ENCODE measurements at regions not wholly inside any gene's neighbourhood (a gene's known extent, or its start where the extent isn't known, plus 50 kb on each side); places are given as distances from the start of the nearest gene placed in this dataset.

- Histone ChIP-seq H3K36me3 (ENCODE audit: control insufficient read depth in 2 of 2, extremely low read depth in 1 of 2, insufficient read depth in 2 of 2, low read length in 2 of 2) (no peaks in the 10 kb centered on the region), H3K4me1 (ENCODE audit: control insufficient read depth, extremely low read depth, insufficient read depth, low read length) (no peaks in the 10 kb centered on the region), H2AFZ (ENCODE audit: low read depth, low read length) (no peak overlapping the region), H3K79me2 (ENCODE audit: control insufficient read depth, insufficient read depth, low read length) (no peaks in the 10 kb centered on the region), H3K9me1 (replicated peaks; ENCODE audit: control insufficient read depth, extremely low read depth, insufficient read depth, low read length) (no peaks in the 10 kb centered on the region), H3K9me3 (replicated peaks; ENCODE audit: control insufficient read depth, insufficient read depth, low read length) (no peaks in the 10 kb centered on the region), H3K27me3 (ENCODE audit: control insufficient read depth in 2 of 2, insufficient read depth in 2 of 2, low read length in 2 of 2) (no peaks in the 10 kb centered on the region), H3K9ac (replicated peaks; ENCODE audit: extremely low read depth, insufficient read depth, low read length) (no peak overlapping the region), H4K20me1 (replicated peaks; ENCODE audit: control insufficient read depth, extremely low read depth, insufficient read depth, low read length) (no peaks in the 10 kb centered on the region), H3K4me2 (ENCODE audit: insufficient read depth, low read length) (no peak overlapping the region), H3K27ac (ENCODE audit: insufficient read depth, low read depth, low read length) (no peak overlapping the region), H3K4me3 (replicated peaks in 1 of 3; ENCODE audit: insufficient read depth in 1 of 3, low read depth in 1 of 3, low read length in 3 of 3) (no peak overlapping the region)
- no peak for TF ChIP-seq FOS (IDR thresholded peaks at IDR 0.05; ENCODE audit: borderline replicate concordance, insufficient read depth, low read length)
- dilution Hi-C loops (cut with MboI; ENCODE audit: extremely low pct_ligation_motif_present, low sequenced_read_pairs) (no loop called here), intact Hi-C loops (cut with micrococcal nuclease) (no loop called here)
- no peak for FAIRE-seq
- ChIA-PET CTCF (no interaction called here), POLR2A (no interaction called here)
- no TSS peak for BruUV-seq (replicated peaks)
- no peak for DNase-seq (ENCODE audit: low read depth, low spot score)
Measured at GRCh38 chr18:9048808-9049494, 53.5 kb upstream of the NDUFV2 start.

DNA sequence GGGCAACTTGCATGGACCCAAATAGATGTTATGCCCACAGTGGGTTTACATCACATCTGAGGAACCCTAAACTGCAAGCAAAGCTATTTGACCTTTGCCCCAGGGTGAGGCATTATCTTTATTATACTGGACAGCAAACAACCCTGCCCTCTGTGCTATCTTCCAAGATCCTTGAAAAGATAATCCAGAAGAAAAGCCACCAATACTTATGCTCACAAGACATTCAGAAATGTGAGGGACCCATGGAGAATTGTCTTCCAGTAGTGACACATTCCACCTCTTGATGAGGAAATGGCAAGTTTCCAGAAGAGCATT lies 53.0 kb upstream of the NDUFV2 start:
- POLR2A ChIA-PET = no interaction called here
- Histone ChIP-seq H3K4me2 (ENCODE audit: insufficient read depth, low read length) (no peak overlapping the region), H3K9me3 (replicated peaks; ENCODE audit: control insufficient read depth, insufficient read depth, low read length) (no peaks in the 10 kb centered on the region), H3K27me3 (ENCODE audit: control insufficient read depth in 2 of 2, insufficient read depth in 2 of 2, low read length in 2 of 2) (no peaks in the 10 kb centered on the region), H3K9ac (replicated peaks; ENCODE audit: extremely low read depth, insufficient read depth, low read length) (no peak overlapping the region), H4K20me1 (replicated peaks; ENCODE audit: control insufficient read depth, extremely low read depth, insufficient read depth, low read length) (no peaks in the 10 kb centered on the region), H3K4me1 (ENCODE audit: control insufficient read depth, extremely low read depth, insufficient read depth, low read length) (no peaks in the 10 kb centered on the region), H3K9me1 (replicated peaks; ENCODE audit: control insufficient read depth, extremely low read depth, insufficient read depth, low read length) (no peaks in the 10 kb centered on the region), H3K4me3 (replicated peaks in 1 of 3; ENCODE audit: insufficient read depth in 1 of 3, low read depth in 1 of 3, low read length in 3 of 3) (no peak overlapping the region), H3K36me3 (ENCODE audit: control insufficient read depth in 2 of 2, extremely low read depth in 1 of 2, insufficient read depth in 2 of 2, low read length in 2 of 2) (no peaks in the 10 kb centered on the region), H3K27ac (ENCODE audit: insufficient read depth, low read depth, low read length) (no peak overlapping the region), H3K79me2 (ENCODE audit: control insufficient read depth, insufficient read depth, low read length) (no peaks in the 10 kb centered on the region), H2AFZ (ENCODE audit: low read depth, low read length) (no peak overlapping the region)
- intact Hi-C loops (cut with micrococcal nuclease) (no loop called here), dilution Hi-C loops (cut with MboI; ENCODE audit: extremely low pct_ligation_motif_present, low sequenced_read_pairs) (no loop called here)
- CTCF ChIA-PET = no interaction called here
- FAIRE-seq (no peak), DNase-seq (ENCODE audit: low read depth, low spot score) (no peak)
- no peak for TF ChIP-seq CTCF (IDR thresholded peaks at IDR 0.05; ENCODE audit: extremely low read depth in 1 of 2, insufficient read depth in 1 of 2, low read depth in 1 of 2, low read length in 2 of 2)
- TF ChIP-seq POLR2AphosphoS5 (IDR thresholded peaks at IDR 0.05; ENCODE audit: insufficient read depth, low read depth, low read length) = no peak
- no peak for TF ChIP-seq MYC (IDR thresholded peaks at IDR 0.05; ENCODE audit: low read depth, low read length)
- no peak for TF ChIP-seq GATA2 (IDR thresholded peaks at IDR 0.05; ENCODE audit: insufficient read depth, insufficient read length, low read depth, low read length)
- TF ChIP-seq POLR2A (IDR thresholded peaks at IDR 0.05; ENCODE audit: low read depth, low read length) = no peak
- no peak for TF ChIP-seq JUN (IDR thresholded peaks at IDR 0.05; ENCODE audit: borderline replicate concordance, insufficient read depth, insufficient read length, low read depth)
- TF ChIP-seq EZH2 (IDR thresholded peaks at IDR 0.05; ENCODE audit: borderline replicate concordance, low read depth, low read length, severe bottlenecking) = no peak
- TF ChIP-seq FOS (IDR thresholded peaks at IDR 0.05; ENCODE audit: borderline replicate concordance, insufficient read depth, low read length) = no peak
- no peak for TF ChIP-seq MAX (IDR thresholded peaks at IDR 0.05; ENCODE audit: insufficient read depth, insufficient read length)
- no TSS peak for BruUV-seq (replicated peaks)
